HG02884 (cell line): ENCODE measurements at regions not wholly inside any gene's neighbourhood (a gene's known extent, or its start where the extent isn't known, plus 50 kb on each side); places are given as distances from the start of the nearest gene placed in this dataset.

Source experiments
- ATAC-seq: cut with Tn5 transposase; IDR thresholded peaks from one replicate; pipeline ENCODE4 v1.9.1; 2021; ENCODE audit warnings: mild to moderate bottlenecking, moderate library complexity; ENCODE audit not compliant: unreplicated experiment

- no peak for ATAC-seq
Observed at GRCh38 chr3:182699550-182700170, 93.6 kb upstream of the ATP11B start.

DNA sequence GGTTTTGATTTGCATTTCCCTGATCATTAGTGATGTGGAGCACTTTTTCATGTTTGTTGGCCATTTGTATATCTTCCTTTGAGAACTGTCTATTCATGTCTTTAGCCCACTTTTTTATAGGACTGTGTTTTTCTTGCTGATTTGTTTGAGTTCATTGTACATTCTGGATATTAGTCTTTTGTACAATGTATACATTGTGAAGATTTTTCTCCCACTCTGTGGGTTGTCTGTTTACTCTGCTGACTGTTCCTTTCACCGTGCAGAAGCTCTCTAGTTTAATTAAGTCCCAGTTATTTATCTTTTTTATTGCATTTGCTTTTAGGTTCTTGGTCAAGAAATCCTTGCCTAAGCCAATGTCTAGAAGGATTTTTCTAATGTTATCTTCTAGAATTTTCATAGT, 91.1 kb upstream of the ATP11B start:
- no peak for ATAC-seq

- no peak for ATAC-seq
Observed at GRCh38 chr3:182703233-182703632, 90.1 kb upstream of the ATP11B start.

- ATAC-seq: no peak
Observed at GRCh38 chr3:182704926-182705325, 88.4 kb upstream of the ATP11B start.

DNA sequence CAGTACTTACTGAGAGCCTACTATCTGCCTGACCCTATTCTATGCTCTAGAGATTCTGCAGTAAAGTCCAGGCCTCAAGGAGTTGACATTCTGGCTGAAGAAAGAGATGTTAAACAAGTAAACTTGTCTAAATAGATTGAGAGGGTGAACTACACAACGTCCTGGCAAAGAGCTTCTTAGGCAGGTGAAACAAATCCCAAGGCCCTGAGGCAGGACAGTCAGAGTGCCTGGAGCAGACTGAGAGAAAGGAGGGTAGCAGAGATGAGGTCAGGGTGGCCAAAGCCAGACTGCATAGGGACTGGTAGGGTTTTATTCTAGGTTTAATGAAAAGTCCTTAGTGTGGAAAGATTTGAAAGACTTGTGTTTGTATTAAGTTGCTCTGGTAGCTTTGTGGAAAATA, 84.5 kb upstream of the ATP11B start:
- ATAC-seq: no peak

DNA sequence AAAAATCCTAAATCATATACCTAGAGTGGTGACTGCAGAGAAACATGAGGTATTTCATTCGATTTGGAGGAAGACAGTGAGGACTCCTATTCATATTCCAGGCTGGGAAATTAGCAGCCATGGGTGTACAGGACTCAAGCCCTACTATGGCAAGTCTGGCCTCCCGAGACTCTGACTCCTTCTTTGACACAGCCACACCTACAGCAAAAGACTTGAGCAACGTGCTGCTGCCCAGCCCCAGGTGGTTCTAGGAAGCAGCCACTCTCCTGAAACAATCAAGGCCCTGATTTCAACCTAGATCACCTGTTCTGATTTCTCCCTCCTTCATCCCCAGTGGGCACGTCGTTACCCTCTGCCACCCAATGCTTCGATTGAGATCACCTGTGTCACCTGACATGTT, 84.0 kb upstream of the ATP11B start:
- ATAC-seq: no peak

DNA sequence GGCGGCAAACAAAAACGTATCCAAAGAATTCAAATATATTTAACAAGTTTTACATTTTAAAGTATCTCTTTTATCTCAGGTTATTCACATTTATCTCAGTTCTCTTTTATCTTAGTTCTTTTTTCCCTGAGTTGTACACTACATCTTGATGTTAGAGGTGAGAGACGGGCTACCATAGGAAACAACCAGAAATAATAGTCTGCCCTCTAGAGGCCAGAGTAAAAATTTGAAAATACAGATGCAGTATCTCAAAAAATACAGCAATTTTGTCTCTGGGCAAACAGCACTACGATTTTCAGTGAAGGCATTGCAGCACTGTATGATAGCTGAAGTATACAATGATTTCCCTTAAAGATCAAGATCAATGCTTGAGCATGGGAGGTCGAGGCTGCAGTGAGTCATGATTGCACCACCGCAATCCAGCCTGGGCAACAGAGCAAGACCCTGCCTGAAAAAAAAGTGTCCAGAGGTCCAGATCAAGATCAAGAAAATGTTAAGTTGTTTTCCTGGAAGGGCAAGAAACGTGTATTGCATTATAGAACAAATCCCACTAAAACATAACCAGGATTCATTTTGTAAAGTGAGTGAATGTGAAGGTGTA, 82.6 kb upstream of the ATP11B start:
- ATAC-seq: peak; percentile 67

DNA sequence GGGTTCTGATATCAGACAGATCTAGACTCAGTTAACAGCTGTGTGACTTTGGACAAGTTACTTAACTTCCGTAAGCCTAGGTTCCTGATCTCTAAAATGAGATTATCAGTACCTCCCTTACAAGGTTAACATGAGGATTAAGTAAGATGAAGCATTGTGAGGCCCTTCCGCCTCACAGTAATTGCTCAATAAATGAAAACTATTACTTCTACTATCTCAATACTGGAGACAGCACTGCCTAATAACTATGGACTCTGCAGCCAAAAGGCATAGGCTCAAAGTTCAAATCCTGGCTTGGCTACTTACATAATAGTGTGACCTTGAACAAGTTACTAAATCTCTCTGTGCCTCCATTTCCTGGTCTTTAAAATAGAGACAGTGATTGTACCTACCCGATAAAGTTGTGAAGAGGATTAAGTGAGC, 82.0 kb upstream of the ATP11B start:
- no peak for ATAC-seq

DNA sequence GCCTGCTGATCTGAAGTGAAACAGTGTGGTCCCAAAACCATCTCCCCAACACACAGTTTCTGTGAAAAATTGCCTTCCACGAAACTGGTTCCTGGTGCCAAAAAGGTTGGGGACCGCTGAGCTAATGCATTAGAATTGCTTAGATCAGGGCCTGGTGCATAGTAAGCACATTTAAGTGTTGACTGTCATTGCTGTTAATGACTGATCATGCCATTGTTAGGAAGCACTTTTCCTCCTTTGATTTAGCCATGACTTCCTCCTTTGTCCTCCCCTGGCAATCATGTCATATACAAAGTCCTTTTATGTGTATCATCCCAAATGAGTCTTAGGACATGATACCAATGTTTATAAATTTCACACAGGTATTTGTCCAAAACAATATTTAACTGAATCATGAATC, 81.5 kb upstream of the ATP11B start:
- ATAC-seq: no peak

- no peak for ATAC-seq
Observed at GRCh38 chr3:182713111-182713510, 80.2 kb upstream of the ATP11B start.

DNA sequence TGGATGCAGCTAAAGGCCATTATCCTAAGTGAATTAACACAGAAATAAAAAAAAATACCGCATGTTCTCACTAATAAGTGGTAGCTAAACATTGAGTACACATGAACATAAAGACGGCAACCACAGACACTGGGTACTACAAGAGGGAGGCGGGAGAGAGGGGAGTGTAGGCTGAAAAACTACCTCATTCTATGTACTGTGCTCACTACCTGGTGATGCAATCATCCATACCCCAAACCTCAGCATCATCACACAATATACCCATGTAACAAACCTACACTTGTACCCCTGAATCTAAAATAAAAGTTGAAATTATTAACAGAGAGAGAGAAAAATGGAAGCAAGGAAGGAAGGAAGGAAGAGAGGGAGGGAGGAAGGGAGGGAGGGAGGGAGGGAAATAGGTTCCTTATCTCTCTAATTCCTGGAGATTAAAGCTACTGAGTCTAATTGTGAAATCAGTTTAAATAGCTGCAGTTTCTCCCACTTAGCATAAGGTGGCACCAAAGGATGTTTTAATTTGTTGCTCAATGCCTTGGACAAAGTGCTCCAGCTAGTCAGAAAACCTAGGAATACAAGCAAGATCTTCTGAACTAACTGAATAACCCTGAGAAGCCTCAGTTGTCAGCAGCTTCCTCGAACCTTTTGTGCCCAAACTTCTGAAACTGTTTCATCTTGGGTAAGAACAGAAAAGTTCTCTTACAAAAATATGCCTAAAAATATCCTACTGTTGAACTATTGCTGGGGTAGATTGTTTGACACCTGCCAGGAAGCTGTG, 79.4 kb upstream of the ATP11B start:
- ATAC-seq: peak; percentile 46

GRCh38 chr3:182715006-182715405, 78.3 kb upstream of the ATP11B start:
- no peak for ATAC-seq

DNA sequence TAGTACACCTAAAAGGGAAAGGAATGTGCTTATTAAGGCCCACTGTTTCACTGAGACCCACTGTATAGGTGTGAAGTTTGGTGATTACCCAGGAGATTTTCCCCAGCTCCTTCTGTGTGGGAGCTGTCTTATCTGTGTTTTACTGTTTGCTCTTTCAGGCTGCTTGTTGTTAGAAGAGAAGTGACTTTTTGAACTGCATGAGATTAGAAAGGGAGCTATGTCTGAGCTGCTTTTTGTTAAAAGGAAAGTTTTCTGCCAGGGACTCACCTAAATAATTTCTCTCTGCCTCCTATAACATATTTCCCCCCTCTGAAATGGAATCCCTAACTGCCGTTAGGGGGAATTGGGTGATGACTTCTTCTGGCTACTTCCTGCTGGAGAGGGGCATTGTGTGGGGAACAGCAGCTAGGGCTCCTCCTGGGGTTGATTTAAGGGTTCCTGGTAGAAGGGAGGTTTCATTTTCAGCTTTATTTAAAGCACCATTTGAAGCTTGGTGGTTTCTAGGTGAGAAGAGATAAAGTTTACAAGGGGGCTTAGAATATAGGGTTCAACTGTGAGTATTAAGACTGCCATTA, 77.1 kb upstream of the ATP11B start:
- peak; percentile 40 for ATAC-seq

DNA sequence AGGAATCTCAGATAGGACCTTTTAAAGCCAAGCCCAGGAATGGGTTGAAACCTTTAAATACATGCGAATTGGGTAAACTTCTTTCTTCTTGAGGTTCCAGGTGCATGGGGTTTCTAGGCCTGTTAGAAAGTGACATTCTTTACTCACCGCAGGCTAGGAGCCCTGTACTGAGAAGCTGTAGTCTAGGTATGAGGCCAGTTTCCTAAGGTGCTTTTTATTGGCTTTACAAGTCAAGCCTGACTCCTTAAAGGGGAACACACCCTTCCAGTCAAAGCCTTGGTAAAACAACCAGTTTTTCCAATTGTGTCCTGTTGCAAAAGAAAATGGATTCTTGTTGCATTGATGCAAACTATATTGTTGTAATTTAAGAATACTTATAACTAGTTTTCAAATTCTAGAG, 76.1 kb upstream of the ATP11B start:
- peak; percentile 88 for ATAC-seq

DNA sequence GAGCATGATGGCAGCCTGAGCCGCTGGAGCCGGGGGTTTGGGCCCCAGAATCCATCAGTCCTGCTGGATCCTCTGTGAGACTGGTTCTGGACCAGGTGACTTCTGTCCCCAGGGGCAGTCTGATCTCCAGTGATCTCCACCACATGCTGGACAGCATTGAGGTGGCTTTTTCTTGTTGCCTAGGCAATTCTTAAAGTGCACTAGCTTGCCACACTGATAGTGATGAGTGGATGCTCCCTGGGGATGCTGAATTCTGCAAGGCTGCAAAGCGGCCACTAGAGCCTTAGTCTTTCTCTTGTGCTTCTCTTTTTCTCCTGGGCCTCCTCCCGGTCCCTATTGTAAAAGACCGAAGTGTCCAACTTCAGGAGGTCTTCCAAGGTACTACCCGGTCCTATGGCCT, 70.4 kb upstream of the ATP11B start:
- no peak for ATAC-seq

DNA sequence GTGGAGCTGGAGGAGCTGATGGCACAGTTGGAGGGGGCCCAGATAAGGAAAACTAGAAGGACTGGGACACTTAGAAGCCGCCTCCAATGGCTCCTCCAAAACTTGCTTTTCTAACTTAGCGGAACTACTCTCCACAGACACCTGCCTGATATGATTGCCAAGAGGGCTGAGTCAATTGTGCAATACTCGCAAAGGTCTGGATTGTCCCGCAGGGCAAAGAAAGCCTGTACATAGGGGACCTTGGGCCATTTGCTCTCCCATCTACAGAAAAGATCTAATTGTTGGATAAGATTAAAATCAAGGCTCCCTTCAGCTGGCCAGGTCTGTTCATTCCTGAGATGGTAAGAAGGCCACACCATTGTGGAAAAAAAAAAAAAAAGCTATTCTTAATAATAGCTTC, 69.7 kb upstream of the ATP11B start:
- ATAC-seq: no peak

DNA sequence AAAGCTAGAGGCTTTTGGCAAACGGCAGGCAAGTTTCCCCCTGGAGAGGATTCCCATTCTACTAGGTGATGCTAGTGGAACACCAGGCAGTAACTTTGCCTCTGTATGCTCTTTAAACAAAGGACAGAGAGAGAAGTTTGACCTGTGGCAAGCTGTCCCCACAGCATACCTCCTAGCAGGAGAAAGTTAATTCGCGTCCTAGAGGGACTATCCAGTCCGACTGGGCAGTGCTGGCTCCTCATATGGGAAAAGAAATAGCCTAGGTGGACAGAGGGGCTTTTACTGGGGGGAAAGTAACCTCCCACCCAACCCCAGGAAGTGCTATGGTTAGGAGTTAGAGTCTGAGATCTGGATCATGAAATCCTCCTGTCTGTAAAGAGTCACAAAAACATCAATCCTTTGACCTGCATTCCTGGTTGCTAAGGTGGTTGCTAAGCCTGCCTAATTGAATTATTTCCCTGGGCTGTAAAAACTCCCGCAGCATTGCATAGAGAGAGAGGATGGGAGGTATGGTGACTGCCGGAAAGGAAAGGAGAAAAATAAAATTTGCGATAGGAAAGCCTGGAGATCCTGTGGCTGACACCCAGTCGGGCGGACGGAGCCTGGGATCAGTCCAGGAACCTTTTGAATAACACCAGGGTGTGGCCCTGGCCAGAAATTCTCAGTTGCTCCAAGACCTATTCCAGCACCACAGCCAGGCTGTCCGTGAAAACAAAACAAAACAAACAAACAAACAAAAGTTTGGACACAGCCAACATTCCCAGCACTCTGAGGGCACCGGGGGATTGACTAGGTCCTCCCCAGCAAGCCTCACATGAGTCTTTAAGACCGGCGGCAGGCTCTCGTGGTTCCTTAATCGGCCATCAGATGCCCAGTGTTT, 67.7 kb upstream of the ATP11B start:
- no peak for ATAC-seq

- ATAC-seq: no peak
Observed at GRCh38 chr3:182726258-182727142, 66.8 kb upstream of the ATP11B start.

- ATAC-seq: no peak
Observed at GRCh38 chr3:182728238-182728637, 65.1 kb upstream of the ATP11B start.
